ENCODE measurements at regions not wholly inside any gene's neighbourhood (a gene's known extent, or its start where the extent isn't known, plus 50 kb on each side); places are given as distances from the start of the nearest gene placed in this dataset.

DNA sequence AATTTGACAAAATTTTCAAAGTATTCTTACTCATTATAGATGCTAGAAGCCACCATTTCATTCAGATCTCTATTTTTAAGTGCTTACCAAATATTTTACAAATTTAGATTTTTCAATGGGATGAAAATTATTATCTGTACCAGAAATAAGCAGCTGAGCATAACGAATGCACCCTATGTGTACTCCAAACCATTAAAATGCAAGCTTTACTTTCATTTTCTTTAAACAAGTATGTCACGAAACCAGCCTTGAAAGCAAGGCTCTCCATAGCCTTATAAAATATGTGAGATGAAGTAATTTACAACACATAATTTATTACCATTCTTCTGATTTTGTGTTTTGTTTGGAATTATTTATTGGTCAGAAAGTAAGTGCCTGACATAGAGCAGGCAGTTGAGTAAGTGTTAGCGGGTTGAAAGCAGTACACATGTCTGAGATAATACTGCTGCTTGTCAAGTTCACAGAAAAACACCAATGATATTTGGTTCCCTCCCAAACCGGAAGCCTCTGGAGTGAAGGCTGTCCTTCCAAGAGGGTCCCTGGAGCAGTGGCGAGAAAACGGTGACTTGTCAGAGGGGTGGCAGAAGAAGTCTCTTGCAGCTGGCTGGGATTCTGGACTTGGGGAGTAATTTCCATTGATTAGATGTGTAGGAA is 322.7 kb upstream of the PFKP start:
- TF ChIP-seq, protein P1, sequence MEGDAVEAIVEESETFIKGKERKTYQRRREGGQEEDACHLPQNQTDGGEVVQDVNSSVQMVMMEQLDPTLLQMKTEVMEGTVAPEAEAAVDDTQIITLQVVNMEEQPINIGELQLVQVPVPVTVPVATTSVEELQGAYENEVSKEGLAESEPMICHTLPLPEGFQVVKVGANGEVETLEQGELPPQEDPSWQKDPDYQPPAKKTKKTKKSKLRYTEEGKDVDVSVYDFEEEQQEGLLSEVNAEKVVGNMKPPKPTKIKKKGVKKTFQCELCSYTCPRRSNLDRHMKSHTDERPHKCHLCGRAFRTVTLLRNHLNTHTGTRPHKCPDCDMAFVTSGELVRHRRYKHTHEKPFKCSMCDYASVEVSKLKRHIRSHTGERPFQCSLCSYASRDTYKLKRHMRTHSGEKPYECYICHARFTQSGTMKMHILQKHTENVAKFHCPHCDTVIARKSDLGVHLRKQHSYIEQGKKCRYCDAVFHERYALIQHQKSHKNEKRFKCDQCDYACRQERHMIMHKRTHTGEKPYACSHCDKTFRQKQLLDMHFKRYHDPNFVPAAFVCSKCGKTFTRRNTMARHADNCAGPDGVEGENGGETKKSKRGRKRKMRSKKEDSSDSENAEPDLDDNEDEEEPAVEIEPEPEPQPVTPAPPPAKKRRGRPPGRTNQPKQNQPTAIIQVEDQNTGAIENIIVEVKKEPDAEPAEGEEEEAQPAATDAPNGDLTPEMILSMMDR (IDR thresholded peaks at IDR 0.05): no peak
- no peak for TF ChIP-seq EZH2 (IDR thresholded peaks at IDR 0.05)
